ENCODE measurements at regions not wholly inside any gene's neighbourhood (a gene's known extent, or its start where the extent isn't known, plus 50 kb on each side); places are given as distances from the start of the nearest gene placed in this dataset.

- no peaks in the 10 kb centered on the region for H3K27me3 ChIP-seq (replicated peaks in 1 of 4; ENCODE audit: control extremely low read depth in 1 of 4, control insufficient read depth in 3 of 4, insufficient read depth in 4 of 4, low read length in 3 of 4)
- 77% methylated on average over 3 of the region's 4 CpGs for WGBS (ENCODE audit: insufficient coverage)
- no peak overlapping the region for H3K4me2 ChIP-seq (replicated peaks; ENCODE audit: low read depth, low read length, poor library complexity, severe bottlenecking)
- H3K27ac Mint-ChIP-seq = no peak overlapping the region
- no peaks in the 10 kb centered on the region for H3K79me2 ChIP-seq (ENCODE audit: control insufficient read depth, insufficient read depth, low read length)
- no peak overlapping the region for H3K27ac ChIP-seq (ENCODE audit: low read length in 2 of 2)
- H3K4me3 ChIP-seq (ENCODE audit: control extremely low read depth in 1 of 5, extremely low read depth in 1 of 5, insufficient read depth in 1 of 5, low read depth in 2 of 5, low read length in 4 of 5) = no peak overlapping the region
- ATAC-seq (ENCODE audit: low read depth) (no peak), DNase-seq (no peak)
- no peak overlapping the region for H3K9ac ChIP-seq (ENCODE audit: low read length)
- H3K4me1 Mint-ChIP-seq = no peaks in the 10 kb centered on the region
- H3K36me3 ChIP-seq (replicated peaks in 1 of 2; ENCODE audit: control extremely low read depth in 1 of 2, control insufficient read depth in 1 of 2, extremely low read depth in 1 of 2, insufficient read depth in 2 of 2, low read length in 1 of 2) = no peaks in the 10 kb centered on the region
- no peak overlapping the region for H2AFZ ChIP-seq (ENCODE audit: insufficient read depth, low read depth, low read length, poor library complexity, severe bottlenecking)
- ChIA-PET CTCF (no interaction called here), POLR2A (no interaction called here)
- no peaks in the 10 kb centered on the region for H3K9me3 Mint-ChIP-seq (ENCODE audit: insufficient read depth)
- H3K4me1 ChIP-seq (ENCODE audit: control insufficient read depth in 2 of 2, insufficient read depth in 2 of 2, low read length in 2 of 2) = no peaks in the 10 kb centered on the region
- H3K4me3 Mint-ChIP-seq = no peak overlapping the region
- H3K27me3 Mint-ChIP-seq = peaks cover 4% of the 10 kb centered on the region
- TF ChIP-seq EZH2 (IDR thresholded peaks at IDR 0.05; ENCODE audit: borderline replicate concordance, insufficient read depth, low read depth, low read length, poor library complexity, severe bottlenecking) (no peak), CTCF (IDR thresholded peaks at IDR 0.05) (no peak)
- intact Hi-C loops (cut with micrococcal nuclease) = no loop called here
- no peaks in the 10 kb centered on the region for H4K20me1 ChIP-seq (ENCODE audit: control insufficient read depth, insufficient read depth, low read length, poor library complexity, severe bottlenecking)
- H3K9me3 ChIP-seq (ENCODE audit: control extremely low read depth in 1 of 3, control insufficient read depth in 2 of 3, insufficient read depth in 1 of 3, low read length in 2 of 3) = no peaks in the 10 kb centered on the region
These were observed 280.7 kb downstream of the RPS6KC1 start for GRCh38 chr1:213331631-213332175.

- H3K4me3 Mint-ChIP-seq = no peak overlapping the region
- H3K27ac ChIP-seq (ENCODE audit: low read length in 2 of 2) = no peak overlapping the region
- ChIA-PET CTCF (no interaction called here), POLR2A (no interaction called here)
- H2AFZ ChIP-seq (ENCODE audit: insufficient read depth, low read depth, low read length, poor library complexity, severe bottlenecking) = no peak overlapping the region
- no peak overlapping the region for H3K4me3 ChIP-seq (ENCODE audit: control extremely low read depth in 1 of 5, extremely low read depth in 1 of 5, insufficient read depth in 1 of 5, low read depth in 2 of 5, low read length in 4 of 5)
- H4K20me1 ChIP-seq (ENCODE audit: control insufficient read depth, insufficient read depth, low read length, poor library complexity, severe bottlenecking) = no peaks in the 10 kb centered on the region
- no peak overlapping the region for H3K4me2 ChIP-seq (replicated peaks; ENCODE audit: low read depth, low read length, poor library complexity, severe bottlenecking)
- TF ChIP-seq CTCF (IDR thresholded peaks at IDR 0.05) (no peak), EZH2 (IDR thresholded peaks at IDR 0.05; ENCODE audit: borderline replicate concordance, insufficient read depth, low read depth, low read length, poor library complexity, severe bottlenecking) (no peak)
- peaks cover 4% of the 10 kb centered on the region for H3K27me3 Mint-ChIP-seq
- H3K4me1 ChIP-seq (ENCODE audit: control insufficient read depth in 2 of 2, insufficient read depth in 2 of 2, low read length in 2 of 2) = no peaks in the 10 kb centered on the region
- no peak overlapping the region for H3K9ac ChIP-seq (ENCODE audit: low read length)
- no peaks in the 10 kb centered on the region for H3K9me3 Mint-ChIP-seq (ENCODE audit: insufficient read depth)
- intact Hi-C loops (cut with micrococcal nuclease) = no loop called here
- no peak overlapping the region for H3K27ac Mint-ChIP-seq
- 69% methylated on average over 2 of the region's 4 CpGs for WGBS (ENCODE audit: insufficient coverage)
- ATAC-seq (ENCODE audit: low read depth) (no peak), DNase-seq (no peak)
- no peaks in the 10 kb centered on the region for H3K27me3 ChIP-seq (replicated peaks in 1 of 4; ENCODE audit: control extremely low read depth in 1 of 4, control insufficient read depth in 3 of 4, insufficient read depth in 4 of 4, low read length in 3 of 4)
- H3K79me2 ChIP-seq (ENCODE audit: control insufficient read depth, insufficient read depth, low read length) = no peaks in the 10 kb centered on the region
- H3K9me3 ChIP-seq (ENCODE audit: control extremely low read depth in 1 of 3, control insufficient read depth in 2 of 3, insufficient read depth in 1 of 3, low read length in 2 of 3) = no peaks in the 10 kb centered on the region
- no peaks in the 10 kb centered on the region for H3K4me1 Mint-ChIP-seq
- no peaks in the 10 kb centered on the region for H3K36me3 ChIP-seq (replicated peaks in 1 of 2; ENCODE audit: control extremely low read depth in 1 of 2, control insufficient read depth in 1 of 2, extremely low read depth in 1 of 2, insufficient read depth in 2 of 2, low read length in 1 of 2)
These were observed 281.4 kb downstream of the RPS6KC1 start for GRCh38 chr1:213332491-213332890.

Data from B cell (primary cell).